Fibroblast of villous mesenchyme (primary cell): ENCODE measurements at regions not wholly inside any gene's neighbourhood (a gene's known extent, or its start where the extent isn't known, plus 50 kb on each side); places are given as distances from the start of the nearest gene placed in this dataset.
"Not testable (repeated sequence)": the region's sequence is repeated elsewhere in the genome, so short reads cannot be mapped to it uniquely, and the experiment has no call there.

Source experiments
- DNase-seq: peaks from one replicate; pipeline ENCODE4 v3.0.0-alpha.2; 2010; ENCODE audit warnings: low read depth
- H3K4me3 ChIP-seq: 2 replicates; pipeline ENCODE4 v1.5.1; 2011; ENCODE audit warnings: low read depth, mild to moderate bottlenecking, low read length
- TF ChIP-seq, protein P1 (sequence below): IDR thresholded peaks from 2 replicates; pipeline ENCODE4 v1.5.1; 2012; ENCODE audit warnings: low read depth, mild to moderate bottlenecking, low read length; ENCODE audit not compliant: insufficient read depth

DNA sequence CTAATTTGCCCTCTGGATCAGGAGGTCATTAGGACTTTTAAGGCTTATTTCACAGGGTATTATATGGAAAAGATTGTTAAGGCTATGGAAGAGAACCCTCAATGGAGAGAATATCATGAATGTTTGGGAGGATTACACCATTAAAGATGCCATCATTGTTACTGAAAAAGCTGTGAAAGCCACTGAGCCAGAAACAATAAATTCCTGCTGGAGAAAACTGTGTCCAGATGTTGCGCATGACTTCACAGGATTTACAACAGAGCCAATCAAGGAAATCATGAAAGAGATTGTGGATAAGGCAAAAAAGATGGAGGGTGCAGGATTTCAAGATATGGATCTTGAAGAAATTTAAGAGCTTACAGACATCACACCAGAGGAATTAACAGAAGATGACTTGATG is 798.3 kb upstream of the SLC35B3 start:
- peak; percentile 1 for DNase-seq
- H3K4me3 ChIP-seq, result no peak overlapping the region
- TF ChIP-seq, protein P1, sequence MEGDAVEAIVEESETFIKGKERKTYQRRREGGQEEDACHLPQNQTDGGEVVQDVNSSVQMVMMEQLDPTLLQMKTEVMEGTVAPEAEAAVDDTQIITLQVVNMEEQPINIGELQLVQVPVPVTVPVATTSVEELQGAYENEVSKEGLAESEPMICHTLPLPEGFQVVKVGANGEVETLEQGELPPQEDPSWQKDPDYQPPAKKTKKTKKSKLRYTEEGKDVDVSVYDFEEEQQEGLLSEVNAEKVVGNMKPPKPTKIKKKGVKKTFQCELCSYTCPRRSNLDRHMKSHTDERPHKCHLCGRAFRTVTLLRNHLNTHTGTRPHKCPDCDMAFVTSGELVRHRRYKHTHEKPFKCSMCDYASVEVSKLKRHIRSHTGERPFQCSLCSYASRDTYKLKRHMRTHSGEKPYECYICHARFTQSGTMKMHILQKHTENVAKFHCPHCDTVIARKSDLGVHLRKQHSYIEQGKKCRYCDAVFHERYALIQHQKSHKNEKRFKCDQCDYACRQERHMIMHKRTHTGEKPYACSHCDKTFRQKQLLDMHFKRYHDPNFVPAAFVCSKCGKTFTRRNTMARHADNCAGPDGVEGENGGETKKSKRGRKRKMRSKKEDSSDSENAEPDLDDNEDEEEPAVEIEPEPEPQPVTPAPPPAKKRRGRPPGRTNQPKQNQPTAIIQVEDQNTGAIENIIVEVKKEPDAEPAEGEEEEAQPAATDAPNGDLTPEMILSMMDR, result no peak

DNA sequence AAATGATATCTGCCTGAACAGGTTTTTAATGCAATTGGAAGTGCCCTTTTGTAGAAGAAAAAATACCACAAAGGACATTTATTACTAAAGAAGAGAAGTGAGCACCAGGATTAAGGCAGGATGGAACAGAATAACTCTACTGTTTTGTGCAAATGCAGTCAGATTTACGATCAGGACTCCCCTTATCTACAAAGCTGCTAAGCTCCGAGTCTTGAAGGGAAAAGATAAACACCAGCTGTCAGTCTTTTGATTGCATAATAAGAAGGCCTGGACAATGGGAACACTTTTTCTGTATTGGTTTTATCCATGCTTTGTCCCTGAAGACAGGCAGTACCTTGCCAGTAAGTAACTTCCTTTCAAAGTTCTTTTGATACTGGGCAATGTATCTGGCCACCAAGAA is 797.9 kb upstream of the SLC35B3 start:
- peak; percentile 6 for DNase-seq
- TF ChIP-seq, protein P1, result no peak
- no peak overlapping the region for H3K4me3 ChIP-seq

DNA sequence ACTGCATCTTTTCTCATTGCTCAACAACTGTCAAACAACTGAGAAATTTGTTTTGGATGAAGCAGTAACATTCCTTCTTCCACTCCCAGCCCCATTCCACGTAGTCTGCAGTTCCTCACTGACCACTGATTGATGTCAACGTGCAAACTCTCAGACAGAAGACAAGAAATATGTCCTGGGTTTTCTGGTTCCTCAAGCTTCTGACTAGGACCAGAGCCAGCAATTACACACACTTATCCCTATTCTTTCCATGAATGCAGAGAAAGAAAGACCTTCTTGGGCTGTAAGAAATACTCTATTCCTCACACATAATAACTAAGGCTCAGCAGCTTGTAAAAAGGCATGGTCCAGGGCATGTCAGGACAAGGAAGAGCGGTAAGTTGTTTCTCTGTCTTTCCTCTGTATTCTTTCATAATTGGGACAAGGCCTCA is 790.1 kb upstream of the SLC35B3 start:
- peak; percentile 18 for DNase-seq
- TF ChIP-seq, protein P1, result no peak
- H3K4me3 ChIP-seq, result no peak overlapping the region

DNA sequence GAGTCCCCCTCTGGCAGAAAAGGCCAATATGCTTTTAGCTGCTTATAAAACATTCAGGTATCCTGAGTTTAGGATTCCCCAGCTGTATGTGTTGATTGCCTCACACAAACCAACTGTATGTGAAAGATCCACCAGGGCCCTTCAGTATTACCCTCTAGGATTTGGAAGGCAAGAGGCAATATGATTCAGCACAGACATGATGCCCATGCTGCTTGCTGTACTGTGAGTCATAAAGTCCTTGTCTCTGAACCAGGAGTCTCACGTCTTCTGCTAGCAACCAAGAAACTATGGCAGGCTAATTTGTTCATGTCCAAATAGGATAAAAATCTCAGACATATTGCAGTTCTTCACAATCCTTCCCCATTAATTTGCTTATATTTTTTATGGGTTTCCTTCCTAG is 789.2 kb upstream of the SLC35B3 start:
- no peak for DNase-seq
- TF ChIP-seq, protein P1, result no peak
- no peak overlapping the region for H3K4me3 ChIP-seq

DNA sequence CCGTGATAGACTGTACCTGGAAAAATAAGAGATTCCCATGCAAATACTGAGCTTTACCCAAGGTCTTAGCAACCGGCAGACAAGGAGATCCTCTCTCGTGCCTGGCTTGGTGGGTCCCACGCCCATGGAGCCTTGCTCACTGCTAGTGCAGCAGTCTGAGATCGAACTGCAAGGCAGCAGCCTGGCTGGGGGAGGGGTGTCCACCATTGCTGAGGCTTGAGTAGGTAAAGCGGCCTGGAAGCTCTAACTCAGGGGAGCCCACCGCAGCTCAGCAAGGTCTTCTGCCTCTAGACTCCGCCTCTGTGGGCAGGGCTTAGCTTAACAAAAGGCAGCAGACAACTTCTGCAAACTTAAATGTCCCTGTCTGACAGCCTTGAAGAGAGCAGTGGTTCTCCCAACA is 778.4 kb upstream of the SLC35B3 start:
- not testable (repeated sequence) for H3K4me3 ChIP-seq, DNase-seq

DNA sequence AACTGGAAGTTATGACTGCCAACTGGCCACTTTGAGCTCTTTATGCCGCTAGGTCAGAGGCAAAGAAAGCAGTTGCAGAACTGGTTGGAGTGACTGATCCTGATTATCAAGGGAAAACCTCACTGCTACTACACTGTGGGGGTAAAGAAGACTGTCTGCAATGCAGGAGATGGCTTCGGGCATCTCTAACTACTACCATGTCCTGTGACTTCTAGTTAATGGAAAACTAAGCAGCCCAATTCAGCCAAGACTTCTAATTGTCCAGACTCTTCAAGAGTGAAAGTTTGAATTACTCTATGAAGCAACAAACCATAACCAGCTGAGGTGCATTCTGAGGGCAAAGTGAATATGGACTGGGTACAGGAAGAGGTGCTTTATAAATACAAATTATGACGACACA is 773.6 kb upstream of the SLC35B3 start:
- TF ChIP-seq, protein P1, result no peak

DNA sequence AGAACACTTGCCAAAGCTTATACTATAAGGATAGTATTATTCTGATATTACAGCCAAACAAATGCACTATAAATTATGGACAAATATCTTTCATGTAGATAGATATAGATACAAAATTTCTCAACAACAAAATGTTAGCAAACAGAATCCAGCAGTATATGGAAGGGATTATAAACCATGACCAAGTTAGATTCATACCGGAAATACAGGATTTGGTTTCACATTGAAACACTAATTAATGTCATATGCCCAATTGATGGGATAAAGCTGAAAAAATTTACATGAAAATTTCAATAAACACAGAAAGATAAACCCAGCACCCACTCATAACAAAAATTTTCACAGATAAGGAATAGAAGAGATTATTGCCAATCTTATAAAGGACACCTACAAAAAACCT is 770.3 kb upstream of the SLC35B3 start:
- TF ChIP-seq, protein P1, result no peak
- no peak overlapping the region for H3K4me3 ChIP-seq
- DNase-seq, result no peak

More for the DNA sequence above, 773.6 kb upstream of the SLC35B3 start:
- no peak overlapping the region for H3K4me3 ChIP-seq
- no peak for DNase-seq

DNA sequence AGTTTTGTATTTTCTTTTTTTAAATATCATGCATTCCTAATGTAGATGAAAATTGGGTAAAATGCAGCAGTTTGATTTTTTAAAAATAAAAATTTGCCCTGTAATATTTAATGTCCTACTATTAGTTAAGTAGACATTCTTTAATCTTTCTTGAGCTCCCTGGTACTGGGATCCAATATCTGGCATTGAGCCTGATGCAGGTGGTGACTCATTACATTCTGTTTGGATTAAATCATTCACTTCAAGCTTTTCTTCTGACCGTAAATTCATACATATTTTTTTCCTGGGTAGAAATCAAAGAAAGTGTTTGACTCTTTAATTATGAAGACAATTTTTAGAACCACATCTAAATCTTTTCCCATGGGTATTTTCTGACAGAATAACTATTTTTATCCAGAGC is 768.8 kb upstream of the SLC35B3 start:
- no peak overlapping the region for H3K4me3 ChIP-seq
- TF ChIP-seq, protein P1, result no peak
- DNase-seq, result peak; percentile 25
